ENCODE measurements at regions not wholly inside any gene's neighbourhood (a gene's known extent, or its start where the extent isn't known, plus 50 kb on each side); places are given as distances from the start of the nearest gene placed in this dataset.

- TF ChIP-seq CTCF (IDR thresholded peaks at IDR 0.05) (no peak), ZFX (IDR thresholded peaks at IDR 0.05; ENCODE audit: borderline replicate concordance) (no peak)
These were observed 334.3 kb upstream of the TRPC7 start for GRCh38 chr5:136699651-136700050.

All from 22Rv1 (cell line).